Neural crest cell (in vitro differentiated cells): ENCODE measurements at regions not wholly inside any gene's neighbourhood (a gene's known extent, or its start where the extent isn't known, plus 50 kb on each side); places are given as distances from the start of the nearest gene placed in this dataset.

ENCODE experiments used
- DNase-seq: peaks from one replicate; pipeline ENCODE4 v3.0.0; 2021; ENCODE audit warnings: low read depth, mixed read lengths, low spot score
- H3K27ac Mint-ChIP-seq: one replicate; pipeline ENCODE4 v1.8.0; 2021; ENCODE audit warnings: mild to moderate bottlenecking, mixed read lengths; ENCODE audit not compliant: unreplicated experiment
- H3K27me3 Mint-ChIP-seq: 2 replicates; pipeline ENCODE4 v1.8.0; 2021; ENCODE audit warnings: low read depth, mild to moderate bottlenecking, mixed read lengths
- H3K36me3 Mint-ChIP-seq: 2 replicates; pipeline ENCODE4 v1.8.0; 2021; ENCODE audit warnings: low read depth, mild to moderate bottlenecking, mixed read lengths
- H3K4me1 Mint-ChIP-seq: 2 replicates; pipeline ENCODE4 v1.8.0; 2021; ENCODE audit warnings: mixed read lengths
- H3K4me3 Mint-ChIP-seq: one replicate; pipeline ENCODE4 v1.8.0; 2021; ENCODE audit warnings: mild to moderate bottlenecking, mixed read lengths
- H3K9me3 Mint-ChIP-seq: 2 replicates; pipeline ENCODE4 v1.8.0; 2021; ENCODE audit warnings: mixed read lengths
- CTCF ChIP-seq: fragments of 200-600 bp; sonication (generic); conservative IDR thresholded peaks from 2 replicates; pipeline ENCODE4 v1.5.0; 2021; ENCODE audit warnings: antibody characterized with exemption, mild to moderate bottlenecking

GRCh38 chr3:81388191-81388590, 373.3 kb downstream of the GBE1 start:
- no peaks in the 10 kb centered on the region for H3K9me3 Mint-ChIP-seq
- H3K4me1 Mint-ChIP-seq = peaks cover 14% of the 10 kb centered on the region
- H3K36me3 Mint-ChIP-seq = no peaks in the 10 kb centered on the region
- no peak for TF ChIP-seq CTCF
- H3K27me3 Mint-ChIP-seq = no peaks in the 10 kb centered on the region
- no peak overlapping the region for H3K27ac Mint-ChIP-seq
- no peak for DNase-seq
- H3K4me3 Mint-ChIP-seq = no peak overlapping the region

- H3K4me3 Mint-ChIP-seq = no peak overlapping the region
- no peak for DNase-seq
These were observed 379.0 kb downstream of the GBE1 start for GRCh38 chr3:81382470-81382869.

GRCh38 chr3:81380234-81380633, 381.2 kb downstream of the GBE1 start:
- Mint-ChIP-seq H3K27ac (no peak overlapping the region), H3K9me3 (peaks cover 2% of the 10 kb centered on the region), H3K36me3 (no peaks in the 10 kb centered on the region), H3K4me1 (peaks cover 5% of the 10 kb centered on the region), H3K4me3 (no peak overlapping the region), H3K27me3 (no peaks in the 10 kb centered on the region)
- TF ChIP-seq CTCF = no peak
- no peak for DNase-seq

More at GRCh38 chr3:81382470-81382869, 379.0 kb downstream of the GBE1 start:
- Mint-ChIP-seq H3K4me1 (peaks cover 15% of the 10 kb centered on the region), H3K9me3 (peaks cover 2% of the 10 kb centered on the region), H3K27me3 (no peaks in the 10 kb centered on the region), H3K36me3 (no peaks in the 10 kb centered on the region), H3K27ac (no peak overlapping the region)
- no peak for TF ChIP-seq CTCF

- Mint-ChIP-seq H3K4me1 (peaks cover 11% of the 10 kb centered on the region), H3K36me3 (no peaks in the 10 kb centered on the region), H3K9me3 (peaks cover 2% of the 10 kb centered on the region), H3K4me3 (no peak overlapping the region), H3K27me3 (no peaks in the 10 kb centered on the region), H3K27ac (no peak overlapping the region)
- TF ChIP-seq CTCF = no peak
- DNase-seq = no peak
These were observed 382.7 kb downstream of the GBE1 start for GRCh38 chr3:81378552-81379293.

GRCh38 chr3:81375921-81376320, 385.5 kb downstream of the GBE1 start:
- TF ChIP-seq CTCF = no peak
- H3K4me1 Mint-ChIP-seq = peaks cover 11% of the 10 kb centered on the region
- no peak overlapping the region for H3K4me3 Mint-ChIP-seq
- H3K9me3 Mint-ChIP-seq = peaks cover 4% of the 10 kb centered on the region
- DNase-seq = no peak
- no peaks in the 10 kb centered on the region for H3K27me3 Mint-ChIP-seq
- H3K36me3 Mint-ChIP-seq = no peaks in the 10 kb centered on the region
- no peak overlapping the region for H3K27ac Mint-ChIP-seq
